GM12878 (cell line): ENCODE measurements at regions not wholly inside any gene's neighbourhood (a gene's known extent, or its start where the extent isn't known, plus 50 kb on each side); places are given as distances from the start of the nearest gene placed in this dataset.

Experiments used
- ATAC-seq: fragments of 200-7000 bp; cut with Tn5 transposase; 3 replicates; pipeline ENCODE4 v1.9.1; 2020; ENCODE audit warnings: mild to moderate bottlenecking, moderate library complexity
- BruUV-seq: library from RNA; stranded (reverse); fragments of 400-500 nt; replicated peaks from 2 replicates; lab custom pipeline; 2021; lab: Mats Ljungman, UMichigan
- CTCF ChIA-PET: fragments of 300-600 bp; sonication (Branson Sonifier 250); formaldehyde crosslinking; extraction: SDS; loops from one replicate; lab custom pipeline; 2021; ENCODE audit warnings: inconsistent platforms; lab: Yijun Ruan, JAX
- POLR2A ChIA-PET: fragments of 350-600 bp; formaldehyde crosslinking; extraction: SDS; loops from one replicate; lab custom pipeline; 2021; ENCODE audit warnings: inconsistent platforms; lab: Charles Lee
- RAD21 ChIA-PET: fragments of 300-600 bp; sonication (Branson Sonifier 250); formaldehyde crosslinking; loops from one replicate; lab custom pipeline; 2023; ENCODE audit warnings: antibody characterized with exemption; ENCODE audit not compliant: unreplicated experiment; lab: Charles Lee
- SMC1A ChIA-PET: fragments of 300-600 bp; sonication (Branson Sonifier 250); formaldehyde crosslinking; loops from one replicate; lab custom pipeline; 2023; ENCODE audit not compliant: unreplicated experiment, uncharacterized antibody; lab: Charles Lee
- DNase-seq: peaks from one replicate; pipeline ENCODE4 v3.0.0-alpha.2; 2011; ENCODE audit warnings: low read depth, low spot score
- FAIRE-seq: peaks from 3 replicates; lab custom pipeline; 2011; peaks lifted over from hg19 to GRCh38; lab: Jason Lieb, UNC
- H2AFZ ChIP-seq: 2 replicates; pipeline ENCODE4 v1.6.0; 2011; ENCODE audit warnings: low read depth, low read length, control low read depth; ENCODE audit not compliant: control insufficient read depth
- H3K27ac ChIP-seq: 2 replicates; pipeline ENCODE4 v1.5.1; 2011; ENCODE audit warnings: control low read depth; ENCODE audit not compliant: control insufficient read depth, insufficient read depth
- H3K27me3 ChIP-seq, 2 experiments: replicated peaks in 1 of 2; 2 replicates each; pipeline versions ENCODE4 v1.6.0 to v1.6.1; 2011; ENCODE audit warnings: low read length in 1 of 2; ENCODE audit not compliant: control insufficient read depth in 2 of 2, insufficient read depth in 2 of 2
- H3K36me3 ChIP-seq, 2 experiments: 2 replicates each; pipeline ENCODE4 v1.5.1; 2011; ENCODE audit warnings: low read length in 1 of 2; ENCODE audit not compliant: control insufficient read depth in 2 of 2, insufficient read depth in 2 of 2
- H3K4me1 ChIP-seq: 2 replicates; pipeline ENCODE4 v1.6.1; 2011; ENCODE audit warnings: mild to moderate bottlenecking, low read length, moderate library complexity, mixed read lengths; ENCODE audit not compliant: control insufficient read depth, insufficient read depth
- H3K4me2 ChIP-seq: 2 replicates; pipeline ENCODE4 v1.6.0; 2011; ENCODE audit warnings: control low read depth; ENCODE audit not compliant: control insufficient read depth, insufficient read depth
- H3K4me3 ChIP-seq: fragments of 200-600 bp; sonication (generic); 2 replicates; pipeline ENCODE4 v1.5.1; 2016
- H3K79me2 ChIP-seq: 2 replicates; pipeline ENCODE4 v1.6.0; 2011; ENCODE audit warnings: low read length; ENCODE audit not compliant: control insufficient read depth, insufficient read depth
- H3K9ac ChIP-seq: 2 replicates; pipeline ENCODE4 v1.8.0; 2011; ENCODE audit warnings: low read length, control low read depth, mixed read lengths; ENCODE audit not compliant: control insufficient read depth, insufficient read depth
- H3K9me3 ChIP-seq: replicated peaks from 3 replicates; pipeline ENCODE4 v1.5.1; 2011; ENCODE audit warnings: mild to moderate bottlenecking, low read length; ENCODE audit not compliant: control insufficient read depth, insufficient read depth
- H4K20me1 ChIP-seq: 2 replicates; pipeline ENCODE4 v1.6.0; 2011; ENCODE audit not compliant: control insufficient read depth, insufficient read depth
- CEBPZ ChIP-seq: fragments of 150-350 bp; IDR thresholded peaks from 2 replicates; pipeline ENCODE4 v1.6.1; 2016; ENCODE audit warnings: low read depth, low read length
- CTCF ChIP-seq, 3 experiments: IDR thresholded peaks in 2 of 3; conservative IDR thresholded peaks in 1 of 3; 2 replicates each; pipeline ENCODE4 v1.5.1; 2011; ENCODE audit warnings: low read depth in 3 of 3, low read length in 3 of 3, mild to moderate bottlenecking in 3 of 3, control low read depth in 2 of 3, moderate library complexity in 2 of 3, inconsistent platforms in 1 of 3, mixed read lengths in 1 of 3; ENCODE audit not compliant: control insufficient read depth in 2 of 3, insufficient read depth in 1 of 3; ENCODE audit errors: extremely low read depth in 1 of 3
- ETV6 ChIP-seq, 2 experiments: fragments of 450-650 bp in 1 of 2; IDR thresholded peaks in 1 of 2; conservative IDR thresholded peaks in 1 of 2; 2 replicates each; pipeline ENCODE4 v1.6.1; 2014; ENCODE audit warnings: antibody characterized with exemption in 1 of 2, borderline replicate concordance in 1 of 2, low read depth in 1 of 2, mild to moderate bottlenecking in 1 of 2, moderate library complexity in 1 of 2
- RAD51 ChIP-seq: fragments of 450-650 bp; IDR thresholded peaks from 2 replicates; pipeline ENCODE4 v1.6.1; 2016; ENCODE audit warnings: moderate library complexity, mild to moderate bottlenecking, inconsistent platforms
- SMC3 ChIP-seq: IDR thresholded peaks from 2 replicates; pipeline ENCODE4 v1.6.1; 2011; ENCODE audit warnings: low read length, improper control_type of control experiment, borderline replicate concordance
- TCF7 ChIP-seq: IDR thresholded peaks from 2 replicates; pipeline ENCODE4 v1.6.1; 2014; ENCODE audit warnings: antibody characterized with exemption, borderline replicate concordance
- ZBTB40 ChIP-seq: fragments of 450-650 bp; IDR thresholded peaks from 2 replicates; pipeline ENCODE4 v1.6.1; 2016; ENCODE audit warnings: mild to moderate bottlenecking, moderate library complexity, borderline replicate concordance
- WGBS: methylation state at CpG from one replicate; pipeline ENCODE4 v1.1.6; 2016; ENCODE audit warnings: low lambda C conversion rate; ENCODE audit not compliant: insufficient replicate concordance, insufficient coverage; ENCODE audit errors: missing lambda C conversion rate; 5-methylcytosine and 5-hydroxymethylcytosine counted together
- in situ Hi-C: fragments of 300-500 bp; cut with MboI; formaldehyde crosslinking; loops from 9 replicates; pipeline ENCODE4 v1.14.3; 2018; ENCODE audit warnings: mixed read lengths
- intact Hi-C: fragments of 100-400 bp; cut with micrococcal nuclease; formaldehyde crosslinking; loops from one replicate; pipeline ENCODE4 v1.14.2; 2022; ENCODE audit not compliant: unreplicated experiment

GRCh38 chr2:228689053-228689452 is 507.6 kb upstream of the SPHKAP start:
- Histone ChIP-seq H3K79me2 (no peaks in the 10 kb centered on the region), H3K36me3 (no peaks in the 10 kb centered on the region), H3K4me3 (no peak overlapping the region), H3K27me3 (no peaks in the 10 kb centered on the region), H3K9me3 (no peaks in the 10 kb centered on the region), H4K20me1 (no peaks in the 10 kb centered on the region), H3K4me2 (no peak overlapping the region), H3K4me1 (no peaks in the 10 kb centered on the region), H3K9ac (no peak overlapping the region), H2AFZ (no peak overlapping the region), H3K27ac (no peak overlapping the region)
- intact Hi-C loops: loop anchor here (5.0 kb wide), 1 partner anchor 588 kb away; no protein-coding TSS in a partner anchor
- BruUV-seq: no TSS peak
- ChIA-PET SMC1A (no interaction called here), POLR2A (no interaction called here), RAD21 (interaction anchor here (0.5 kb wide), 1 partner anchor 1178 kb away, joined by 3 read pairs; no protein-coding TSS in a partner anchor), CTCF (no interaction called here)
- no peak for TF ChIP-seq CEBPZ
- no peak for TF ChIP-seq ZBTB40
- TF ChIP-seq RAD51: no peak
- no peak for TF ChIP-seq TCF7
- TF ChIP-seq ETV6 (conservative IDR thresholded peaks at IDR 0.05 in 1 of 2, IDR thresholded peaks at IDR 0.05 in 1 of 2; ENCODE audit: borderline replicate concordance in 1 of 2, low read depth in 1 of 2): no peak
- TF ChIP-seq SMC3: no peak
- peak in 2 of 3 experiments; percentile 6 to 13; a peak in 1 of 6 replicates for TF ChIP-seq CTCF (IDR thresholded peaks at IDR 0.05 in 2 of 3, conservative IDR thresholded peaks at IDR 0.05 in 1 of 3; ENCODE audit: control insufficient read depth in 2 of 3, extremely low read depth in 1 of 3, insufficient read depth in 1 of 3, low read depth in 3 of 3, low read length in 3 of 3)
- DNase-seq (no peak), ATAC-seq (no peak), FAIRE-seq (no peak)
- in situ Hi-C loops: no loop called here
- WGBS: 1% methylated on average over 7 of the region's 7 CpGs
